Stimulated activated naive B cell treated with anti-CD40 and anti-IgM and Interleukin-4, amounts not matched to agents 10 μg/mL and 1 μg/mL and 100 μg/mL, for 72 hours (primary cell): ENCODE measurements at regions not wholly inside any gene's neighbourhood (a gene's known extent, or its start where the extent isn't known, plus 50 kb on each side); places are given as distances from the start of the nearest gene placed in this dataset.

Source experiments
- ATAC-seq, 2 donors: fragments of 150-1000 bp; cut with Tn5 transposase; replicated peaks; 2 replicates each; pipeline ENCODE4 v1.10.0; 2021; ENCODE audit warnings: moderate library complexity in 1 of 2
- DNase-seq: peaks from one replicate; pipeline ENCODE4 v3.0.0; 2021
- H3K27ac Mint-ChIP-seq: one replicate; pipeline ENCODE4 v1.8.0; 2022; ENCODE audit warnings: mild to moderate bottlenecking, mixed read lengths
- H3K27me3 Mint-ChIP-seq, 2 donors: one replicate each; pipeline ENCODE4 v1.8.0; 2022; ENCODE audit warnings: mixed read lengths in 2 of 2
- H3K36me3 Mint-ChIP-seq, 2 donors: one replicate each; pipeline ENCODE4 v1.8.0; 2022; ENCODE audit warnings: mixed read lengths in 2 of 2, mild to moderate bottlenecking in 1 of 2
- H3K4me1 Mint-ChIP-seq, 2 donors: one replicate each; pipeline ENCODE4 v1.8.0; 2022; ENCODE audit warnings: mixed read lengths in 2 of 2, mild to moderate bottlenecking in 1 of 2
- H3K4me3 Mint-ChIP-seq, 2 donors: one replicate each; pipeline ENCODE4 v1.8.0; 2022; ENCODE audit warnings: mild to moderate bottlenecking in 2 of 2, mixed read lengths in 2 of 2, moderate library complexity in 1 of 2
- H3K9me3 Mint-ChIP-seq, 2 donors: one replicate each; pipeline ENCODE4 v1.8.0; 2022; ENCODE audit warnings: mixed read lengths in 2 of 2, mild to moderate bottlenecking in 1 of 2

GRCh38 chr9:78595200-78595945 lies 298.4 kb downstream of the PSAT1 start:
- no peak overlapping the region for H3K27ac Mint-ChIP-seq
- no peaks in the 10 kb centered on the region for H3K9me3 Mint-ChIP-seq
- H3K4me1 Mint-ChIP-seq = peaks cover 0 to 1% of the 10 kb centered on the region in 2 donors
- peaks cover 38 to 44% of the 10 kb centered on the region in 2 donors for H3K27me3 Mint-ChIP-seq
- H3K36me3 Mint-ChIP-seq = no peaks in the 10 kb centered on the region
- H3K4me3 Mint-ChIP-seq = no peak overlapping the region
- DNase-seq = no peak
- no peak for ATAC-seq

- no peak overlapping the region for H3K27ac Mint-ChIP-seq
- peaks cover 0 to 1% of the 10 kb centered on the region in 2 donors for H3K4me1 Mint-ChIP-seq
- no peaks in the 10 kb centered on the region for H3K36me3 Mint-ChIP-seq
- DNase-seq (no peak), ATAC-seq (no peak)
- no peak overlapping the region for H3K4me3 Mint-ChIP-seq
- peaks cover 38 to 44% of the 10 kb centered on the region in 2 donors for H3K27me3 Mint-ChIP-seq
- H3K9me3 Mint-ChIP-seq = no peaks in the 10 kb centered on the region
Observed at GRCh38 chr9:78596346-78596745, 299.4 kb downstream of the PSAT1 start.

GRCh38 chr9:78598120-78598519 lies 301.2 kb downstream of the PSAT1 start:
- ATAC-seq = no peak
- H3K4me3 Mint-ChIP-seq = no peak overlapping the region
- H3K36me3 Mint-ChIP-seq = peaks cover 2 to 3% of the 10 kb centered on the region in 2 donors
- no peak overlapping the region for H3K27ac Mint-ChIP-seq
- peaks cover 38 to 44% of the 10 kb centered on the region in 2 donors for H3K27me3 Mint-ChIP-seq
- peaks cover 6 to 9% of the 10 kb centered on the region in 2 donors for H3K4me1 Mint-ChIP-seq
- DNase-seq = no peak
- H3K9me3 Mint-ChIP-seq = peaks cover 0 to 1% of the 10 kb centered on the region in 2 donors

GRCh38 chr9:78599926-78600325 lies 303.0 kb downstream of the PSAT1 start:
- peaks cover 2 to 4% of the 10 kb centered on the region in 2 donors for H3K36me3 Mint-ChIP-seq

GRCh38 chr9:78601957-78602565 lies 305.1 kb downstream of the PSAT1 start:
- peaks cover 22 to 30% of the 10 kb centered on the region in 2 donors for H3K27me3 Mint-ChIP-seq
- H3K36me3 Mint-ChIP-seq = peaks cover 2 to 6% of the 10 kb centered on the region in 2 donors
- no peak overlapping the region for H3K4me3 Mint-ChIP-seq
- peaks cover 12 to 17% of the 10 kb centered on the region in 2 donors for H3K4me1 Mint-ChIP-seq
- DNase-seq = peak; percentile 53
- peak; percentile 57 to 69 for ATAC-seq
- peak overlapping the region; percentile 63 for H3K27ac Mint-ChIP-seq
- H3K9me3 Mint-ChIP-seq = peaks cover 3 to 7% of the 10 kb centered on the region in 2 donors

More at GRCh38 chr9:78599926-78600325, 303.0 kb downstream of the PSAT1 start:
- ATAC-seq (no peak), DNase-seq (no peak)
- Mint-ChIP-seq H3K9me3 (peaks cover 3 to 5% of the 10 kb centered on the region in 2 donors), H3K27ac (no peak overlapping the region), H3K27me3 (peaks cover 33 to 44% of the 10 kb centered on the region in 2 donors), H3K4me1 (peaks cover 10 to 15% of the 10 kb centered on the region in 2 donors), H3K4me3 (no peak overlapping the region)

- Mint-ChIP-seq H3K4me1 (peaks cover 19 to 30% of the 10 kb centered on the region in 2 donors), H3K27me3 (no peaks in the 10 kb centered on the region), H3K27ac (peak overlapping the region; percentile 83), H3K4me3 (no peak overlapping the region), H3K36me3 (peaks cover 2 to 11% of the 10 kb centered on the region in 2 donors), H3K9me3 (peaks cover 5 to 7% of the 10 kb centered on the region in 2 donors)
- ATAC-seq (no peak), DNase-seq (no peak)
Observed at GRCh38 chr9:78605041-78606000, 308.4 kb downstream of the PSAT1 start.

GRCh38 chr9:78606001-78606379 lies 309.1 kb downstream of the PSAT1 start:
- Mint-ChIP-seq H3K4me1 (peaks cover 19 to 34% of the 10 kb centered on the region in 2 donors), H3K27ac (peak overlapping the region; percentile 22), H3K36me3 (peaks cover 2 to 11% of the 10 kb centered on the region in 2 donors), H3K4me3 (no peak overlapping the region), H3K9me3 (peaks cover 5 to 7% of the 10 kb centered on the region in 2 donors), H3K27me3 (no peaks in the 10 kb centered on the region)
- ATAC-seq (no peak), DNase-seq (no peak)

- Mint-ChIP-seq H3K9me3 (peaks cover 5 to 7% of the 10 kb centered on the region in 2 donors), H3K4me3 (no peak overlapping the region), H3K27me3 (no peaks in the 10 kb centered on the region), H3K36me3 (peaks cover 2 to 10% of the 10 kb centered on the region in 2 donors), H3K4me1 (peaks cover 17 to 30% of the 10 kb centered on the region in 2 donors), H3K27ac (no peak overlapping the region)
- no peak for DNase-seq
- peak; percentile 23 to 56 for ATAC-seq
Observed at GRCh38 chr9:78607853-78608252, 310.9 kb downstream of the PSAT1 start.

- Mint-ChIP-seq H3K9me3 (peaks cover 3 to 7% of the 10 kb centered on the region in 2 donors), H3K27ac (peak overlapping the region; percentile 69), H3K27me3 (no peaks in the 10 kb centered on the region), H3K4me1 (peaks cover 13 to 29% of the 10 kb centered on the region in 2 donors), H3K4me3 (no peak overlapping the region), H3K36me3 (peaks cover 0 to 7% of the 10 kb centered on the region in 2 donors)
- ATAC-seq (no peak), DNase-seq (no peak)
Observed at GRCh38 chr9:78609450-78609849, 312.5 kb downstream of the PSAT1 start.

GRCh38 chr9:78612091-78612490 lies 315.2 kb downstream of the PSAT1 start:
- Mint-ChIP-seq H3K27me3 (no peaks in the 10 kb centered on the region), H3K27ac (no peak overlapping the region), H3K4me1 (peaks cover 8 to 23% of the 10 kb centered on the region in 2 donors), H3K9me3 (peaks cover 0 to 2% of the 10 kb centered on the region in 2 donors), H3K4me3 (no peak overlapping the region), H3K36me3 (peaks cover 0 to 4% of the 10 kb centered on the region in 2 donors)
- no peak for DNase-seq
- ATAC-seq = no peak

GRCh38 chr9:78613006-78613405 lies 316.1 kb downstream of the PSAT1 start:
- Mint-ChIP-seq H3K27me3 (no peaks in the 10 kb centered on the region), H3K4me1 (peaks cover 7 to 21% of the 10 kb centered on the region in 2 donors), H3K4me3 (no peak overlapping the region), H3K27ac (no peak overlapping the region), H3K36me3 (no peaks in the 10 kb centered on the region), H3K9me3 (peaks cover 0 to 1% of the 10 kb centered on the region in 2 donors)
- ATAC-seq = no peak
- no peak for DNase-seq

GRCh38 chr9:78614892-78615291 lies 318.0 kb downstream of the PSAT1 start:
- H3K4me3 Mint-ChIP-seq = no peak overlapping the region

GRCh38 chr9:78615372-78615771 lies 318.4 kb downstream of the PSAT1 start:
- DNase-seq (no peak), ATAC-seq (no peak)
- no peak overlapping the region for H3K4me3 Mint-ChIP-seq

More at GRCh38 chr9:78614892-78615291, 318.0 kb downstream of the PSAT1 start:
- Mint-ChIP-seq H3K27me3 (no peaks in the 10 kb centered on the region), H3K36me3 (no peaks in the 10 kb centered on the region), H3K4me1 (peaks cover 5 to 19% of the 10 kb centered on the region in 2 donors), H3K27ac (no peak overlapping the region), H3K9me3 (no peaks in the 10 kb centered on the region)
- no peak for ATAC-seq
- DNase-seq = no peak

GRCh38 chr9:78618735-78619134 lies 321.8 kb downstream of the PSAT1 start:
- H3K4me3 Mint-ChIP-seq = no peak overlapping the region
- H3K9me3 Mint-ChIP-seq = no peaks in the 10 kb centered on the region
- H3K4me1 Mint-ChIP-seq = peaks cover 7% of the 10 kb centered on the region in 2 donors
- no peak overlapping the region for H3K27ac Mint-ChIP-seq
- no peaks in the 10 kb centered on the region for H3K27me3 Mint-ChIP-seq
- ATAC-seq (no peak), DNase-seq (no peak)
- H3K36me3 Mint-ChIP-seq = no peaks in the 10 kb centered on the region

More at GRCh38 chr9:78615372-78615771, 318.4 kb downstream of the PSAT1 start:
- Mint-ChIP-seq H3K4me1 (peaks cover 5 to 16% of the 10 kb centered on the region in 2 donors), H3K27me3 (no peaks in the 10 kb centered on the region), H3K9me3 (no peaks in the 10 kb centered on the region), H3K27ac (no peak overlapping the region), H3K36me3 (no peaks in the 10 kb centered on the region)
